HepG2 (cell line): ENCODE measurements at regions not wholly inside any gene's neighbourhood (a gene's known extent, or its start where the extent isn't known, plus 50 kb on each side); places are given as distances from the start of the nearest gene placed in this dataset.

Experiments
- ATAC-seq: fragments of 200-7000 bp; cut with Tn5 transposase; 3 replicates; pipeline ENCODE4 v1.9.1; 2020; ENCODE audit warnings: mild to moderate bottlenecking, moderate library complexity
- BruUV-seq: library from RNA; stranded (reverse); fragments of 400-500 nt; replicated peaks from 2 replicates; lab custom pipeline; 2021; lab: Mats Ljungman, UMichigan
- CTCF ChIA-PET: fragments of 300-600 bp; formaldehyde crosslinking; extraction: SDS; loops from one replicate; lab custom pipeline; 2021; ENCODE audit warnings: low total read pairs, inconsistent platforms, low intra/inter-chr PET ratio; lab: Yijun Ruan, JAX
- POLR2A ChIA-PET: fragments of 350-600 bp; sonication (Branson Sonifier 250); formaldehyde crosslinking; loops from one replicate; lab custom pipeline; 2020; ENCODE audit warnings: antibody characterized with exemption, inconsistent platforms; lab: Yijun Ruan, JAX
- DNase-seq: peaks from one replicate; pipeline ENCODE4 v3.0.0-alpha.2; 2015; ENCODE audit warnings: low spot score
- FAIRE-seq: peaks from 3 replicates; lab custom pipeline; 2011; peaks lifted over from hg19 to GRCh38; lab: Jason Lieb, UNC
- H2AFZ ChIP-seq: one replicate; pipeline ENCODE4 v1.6.1; 2011; ENCODE audit warnings: low read length, inconsistent platforms
- H3K27ac ChIP-seq: fragments of 300-600 bp; 3 replicates; pipeline ENCODE4 v1.8.0; 2011; ENCODE audit warnings: mixed run types, mild to moderate bottlenecking, mixed read lengths, low read length, inconsistent platforms; ENCODE audit not compliant: insufficient read depth; ENCODE audit errors: extremely low read length
- H3K27me3 ChIP-seq, 2 experiments: fragments of 200-600 bp in 1 of 2; 2 replicates in 1 of 2; 3 replicates in 1 of 2; pipeline versions ENCODE4 v1.6.0 to v1.8.0; 2011; ENCODE audit warnings: low read length in 2 of 2, mild to moderate bottlenecking in 2 of 2, moderate library complexity in 2 of 2, inconsistent platforms in 1 of 2; ENCODE audit not compliant: insufficient read depth in 2 of 2, control insufficient read depth in 1 of 2
- H3K36me3 ChIP-seq, 2 experiments: fragments of 200-600 bp in 1 of 2; replicated peaks in 1 of 2; 2 replicates in 1 of 2; 3 replicates in 1 of 2; pipeline versions ENCODE4 v1.5.1 to v1.8.0; 2011; ENCODE audit warnings: low read length in 2 of 2, inconsistent platforms in 1 of 2; ENCODE audit not compliant: insufficient read depth in 2 of 2, control insufficient read depth in 1 of 2
- H3K4me1 ChIP-seq: 2 replicates; pipeline ENCODE4 v1.5.1; 2012; ENCODE audit warnings: low read length, inconsistent platforms; ENCODE audit not compliant: insufficient read depth
- H3K4me2 ChIP-seq: 2 replicates; pipeline ENCODE4 v1.6.0; 2011; ENCODE audit warnings: low read depth, low read length, inconsistent platforms
- H3K4me3 ChIP-seq, 3 experiments: fragments of 200-600 bp in 1 of 3; sonication (generic), shearing (Covaris generic) in 1 of 3; replicated peaks in 1 of 3; 2 replicates each; pipeline ENCODE4 v1.5.1; 2011 to 2016; ENCODE audit warnings: low read length in 3 of 3, inconsistent platforms in 2 of 3, low read depth in 2 of 3, mild to moderate bottlenecking in 2 of 3, control low read depth in 1 of 3, mixed read lengths in 1 of 3; ENCODE audit not compliant: insufficient read depth in 1 of 3
- H3K79me2 ChIP-seq: one replicate; pipeline ENCODE4 v1.6.1; 2011; ENCODE audit warnings: low read length, inconsistent platforms; ENCODE audit not compliant: insufficient read depth
- H3K9ac ChIP-seq: 2 replicates; pipeline ENCODE4 v1.6.0; 2011; ENCODE audit warnings: mild to moderate bottlenecking, low read depth, low read length, inconsistent platforms; ENCODE audit not compliant: insufficient read depth
- H3K9me3 ChIP-seq: 2 replicates; pipeline ENCODE4 v1.5.1; 2012; ENCODE audit warnings: mild to moderate bottlenecking, low read length
- H4K20me1 ChIP-seq: 2 replicates; pipeline ENCODE4 v1.6.0; 2011; ENCODE audit warnings: inconsistent platforms, mild to moderate bottlenecking, low read length, moderate library complexity; ENCODE audit not compliant: insufficient read depth
- IRX3 ChIP-seq: sonication (generic); formaldehyde crosslinking; IDR thresholded peaks from 2 replicates; pipeline ENCODE4 v1.8.1; 2023; ENCODE audit warnings: mild to moderate bottlenecking, low read depth, missing genetic modification reagents, borderline replicate concordance
- MATR3 ChIP-seq: sonication (generic); formaldehyde crosslinking; IDR thresholded peaks from 2 replicates; pipeline ENCODE4 v1.4.0; 2020; ENCODE audit warnings: missing genetic modification reagents
- NR2F2 ChIP-seq: IDR thresholded peaks from 2 replicates; pipeline ENCODE4 v1.6.1; 2012; ENCODE audit warnings: low read depth, inconsistent platforms, borderline replicate concordance
- ONECUT2 ChIP-seq: sonication (generic); formaldehyde crosslinking; IDR thresholded peaks from 2 replicates; pipeline ENCODE4 v1.4.0; 2020; ENCODE audit warnings: missing genetic modification reagents
- SUZ12 ChIP-seq: fragments of 150-350 bp; IDR thresholded peaks from 2 replicates; pipeline ENCODE4 v1.6.1; 2014; ENCODE audit warnings: low read depth, low read length
- ZBTB21 ChIP-seq: sonication (generic); formaldehyde crosslinking; IDR thresholded peaks from 2 replicates; pipeline ENCODE4 v1.4.0; 2020; ENCODE audit warnings: missing genetic modification reagents
- ZNF282 ChIP-seq: fragments of 450-650 bp; IDR thresholded peaks from 2 replicates; pipeline ENCODE4 v1.6.1; 2018; ENCODE audit not compliant: partially characterized antibody
- ZSCAN31 ChIP-seq: sonication (generic); formaldehyde crosslinking; IDR thresholded peaks from 2 replicates; pipeline ENCODE4 v1.5.0; 2020; ENCODE audit warnings: low read depth, mild to moderate bottlenecking, missing genetic modification reagents
- WGBS: methylation state at CpG from one replicate; pipeline ENCODE4 v1.1.6; 2017; ENCODE audit warnings: low lambda C conversion rate; 5-methylcytosine and 5-hydroxymethylcytosine counted together
- in situ Hi-C: cut with HindIII; loops from 2 replicates; pipeline ENCODE4 v1.10.0; 2017; ENCODE audit warnings: low pct_unique_long_range_greater_than_20kb; ENCODE audit not compliant: extremely low pct_ligation_motif_present
- intact Hi-C: fragments of 100-400 bp; cut with micrococcal nuclease; formaldehyde crosslinking; loops from one replicate; pipeline ENCODE4 v1.10.0; 2022; ENCODE audit not compliant: unreplicated experiment
- TF ChIP-seq, protein P1 (sequence below): sonication (generic); formaldehyde crosslinking; IDR thresholded peaks from 2 replicates; pipeline ENCODE4 v1.5.0; 2020; ENCODE audit warnings: mild to moderate bottlenecking, missing genetic modification reagents
- TF ChIP-seq, protein P2 (sequence below): sonication (generic); formaldehyde crosslinking; conservative IDR thresholded peaks from 2 replicates; pipeline ENCODE4 v1.8.0; 2022; ENCODE audit warnings: low read depth, missing genetic modification reagents
- TF ChIP-seq, protein P3 (sequence below): sonication (generic); formaldehyde crosslinking; conservative IDR thresholded peaks from 2 replicates; pipeline ENCODE4 v1.8.0; 2022; ENCODE audit warnings: missing genetic modification reagents
- TF ChIP-seq, protein P4 (sequence below): sonication (generic); formaldehyde crosslinking; IDR thresholded peaks from 2 replicates; pipeline ENCODE4 v1.8.0; 2022; ENCODE audit warnings: mild to moderate bottlenecking, missing genetic modification reagents, moderate library complexity

DNA sequence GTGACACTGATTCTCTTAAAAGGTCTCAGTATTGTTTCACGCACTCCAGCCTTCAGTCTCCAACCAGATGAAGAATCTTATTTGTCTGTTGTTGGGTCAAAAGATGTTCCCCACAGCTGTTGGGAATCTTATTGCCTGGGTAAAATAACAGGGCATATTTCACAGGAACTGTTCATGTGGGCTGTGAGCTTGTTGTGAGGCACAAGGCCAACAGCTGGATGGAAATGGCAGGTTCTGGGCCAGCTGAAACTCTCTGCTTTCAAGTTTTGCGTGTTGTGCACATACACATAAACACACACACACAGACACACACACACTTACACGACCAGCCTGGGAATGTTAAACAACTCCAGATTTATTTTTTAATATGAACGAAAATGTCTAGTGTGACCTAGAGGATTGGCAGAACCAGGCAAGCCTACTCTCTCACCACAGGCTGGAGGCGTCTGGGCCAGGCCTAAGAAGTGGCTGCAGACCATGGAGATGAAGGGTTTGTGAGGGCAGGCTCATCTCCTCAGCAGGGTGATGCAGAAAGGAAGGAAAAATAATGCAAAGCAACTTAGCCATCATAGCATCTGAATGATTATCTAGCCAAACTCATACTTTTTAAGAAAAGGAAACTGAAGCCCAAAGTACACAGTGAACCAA is 357.0 kb downstream of the TTLL7 start (continued):
- TF ChIP-seq, protein P1, sequence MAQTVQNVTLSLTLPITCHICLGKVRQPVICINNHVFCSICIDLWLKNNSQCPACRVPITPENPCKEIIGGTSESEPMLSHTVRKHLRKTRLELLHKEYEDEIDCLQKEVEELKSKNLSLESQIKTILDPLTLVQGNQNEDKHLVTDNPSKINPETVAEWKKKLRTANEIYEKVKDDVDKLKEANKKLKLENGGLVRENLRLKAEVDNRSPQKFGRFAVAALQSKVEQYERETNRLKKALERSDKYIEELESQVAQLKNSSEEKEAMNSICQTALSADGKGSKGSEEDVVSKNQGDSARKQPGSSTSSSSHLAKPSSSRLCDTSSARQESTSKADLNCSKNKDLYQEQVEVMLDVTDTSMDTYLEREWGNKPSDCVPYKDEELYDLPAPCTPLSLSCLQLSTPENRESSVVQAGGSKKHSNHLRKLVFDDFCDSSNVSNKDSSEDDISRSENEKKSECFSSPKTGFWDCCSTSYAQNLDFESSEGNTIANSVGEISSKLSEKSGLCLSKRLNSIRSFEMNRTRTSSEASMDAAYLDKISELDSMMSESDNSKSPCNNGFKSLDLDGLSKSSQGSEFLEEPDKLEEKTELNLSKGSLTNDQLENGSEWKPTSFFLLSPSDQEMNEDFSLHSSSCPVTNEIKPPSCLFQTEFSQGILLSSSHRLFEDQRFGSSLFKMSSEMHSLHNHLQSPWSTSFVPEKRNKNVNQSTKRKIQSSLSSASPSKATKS (CRISPR knock-in tag) = no peak
- TF ChIP-seq NR2F2 (no peak), IRX3 (CRISPR knock-in tag) (no peak)

DNA sequence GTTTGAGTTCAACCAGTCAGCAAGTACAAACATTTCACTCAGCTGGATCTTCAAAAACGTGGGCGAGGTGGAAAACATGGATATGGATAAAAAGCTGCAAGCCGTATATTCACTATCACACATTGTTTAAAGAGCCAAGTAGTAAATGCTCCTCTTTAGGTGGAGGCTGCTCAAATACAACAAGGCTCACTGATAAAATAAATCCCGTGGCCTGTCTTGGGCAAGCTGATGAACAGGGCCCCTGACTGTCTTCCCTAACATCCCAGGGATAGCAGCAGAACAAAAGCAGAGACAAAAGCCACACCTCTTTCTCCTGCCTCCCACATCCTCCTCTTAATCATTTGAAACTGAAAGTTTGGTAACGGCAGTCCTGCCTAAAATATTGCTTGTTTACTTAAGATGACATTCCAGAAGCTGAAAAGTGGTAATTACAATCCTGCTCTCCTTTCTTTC is 357.7 kb downstream of the TTLL7 start:
- no TSS peak for BruUV-seq
- Histone ChIP-seq H3K9me3 (peaks cover 70% of the 10 kb centered on the region), H3K27ac (no peak overlapping the region), H3K79me2 (no peaks in the 10 kb centered on the region), H4K20me1 (no peaks in the 10 kb centered on the region), H3K27me3 (no peaks in the 10 kb centered on the region), H3K4me3 (no peak overlapping the region), H2AFZ (no peak overlapping the region), H3K4me2 (no peak overlapping the region), H3K9ac (no peak overlapping the region), H3K4me1 (no peaks in the 10 kb centered on the region), H3K36me3 (no peaks in the 10 kb centered on the region)
- TF ChIP-seq ZBTB21 = no peak
- no peak for TF ChIP-seq ZSCAN31 (CRISPR knock-in tag)
- no peak for TF ChIP-seq ONECUT2 (CRISPR knock-in tag)
- TF ChIP-seq, protein P2, sequence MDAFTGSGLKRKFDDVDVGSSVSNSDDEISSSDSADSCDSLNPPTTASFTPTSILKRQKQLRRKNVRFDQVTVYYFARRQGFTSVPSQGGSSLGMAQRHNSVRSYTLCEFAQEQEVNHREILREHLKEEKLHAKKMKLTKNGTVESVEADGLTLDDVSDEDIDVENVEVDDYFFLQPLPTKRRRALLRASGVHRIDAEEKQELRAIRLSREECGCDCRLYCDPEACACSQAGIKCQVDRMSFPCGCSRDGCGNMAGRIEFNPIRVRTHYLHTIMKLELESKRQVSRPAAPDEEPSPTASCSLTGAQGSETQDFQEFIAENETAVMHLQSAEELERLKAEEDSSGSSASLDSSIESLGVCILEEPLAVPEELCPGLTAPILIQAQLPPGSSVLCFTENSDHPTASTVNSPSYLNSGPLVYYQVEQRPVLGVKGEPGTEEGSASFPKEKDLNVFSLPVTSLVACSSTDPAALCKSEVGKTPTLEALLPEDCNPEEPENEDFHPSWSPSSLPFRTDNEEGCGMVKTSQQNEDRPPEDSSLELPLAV (CRISPR knock-in tag) = no peak
- TF ChIP-seq, protein P3, sequence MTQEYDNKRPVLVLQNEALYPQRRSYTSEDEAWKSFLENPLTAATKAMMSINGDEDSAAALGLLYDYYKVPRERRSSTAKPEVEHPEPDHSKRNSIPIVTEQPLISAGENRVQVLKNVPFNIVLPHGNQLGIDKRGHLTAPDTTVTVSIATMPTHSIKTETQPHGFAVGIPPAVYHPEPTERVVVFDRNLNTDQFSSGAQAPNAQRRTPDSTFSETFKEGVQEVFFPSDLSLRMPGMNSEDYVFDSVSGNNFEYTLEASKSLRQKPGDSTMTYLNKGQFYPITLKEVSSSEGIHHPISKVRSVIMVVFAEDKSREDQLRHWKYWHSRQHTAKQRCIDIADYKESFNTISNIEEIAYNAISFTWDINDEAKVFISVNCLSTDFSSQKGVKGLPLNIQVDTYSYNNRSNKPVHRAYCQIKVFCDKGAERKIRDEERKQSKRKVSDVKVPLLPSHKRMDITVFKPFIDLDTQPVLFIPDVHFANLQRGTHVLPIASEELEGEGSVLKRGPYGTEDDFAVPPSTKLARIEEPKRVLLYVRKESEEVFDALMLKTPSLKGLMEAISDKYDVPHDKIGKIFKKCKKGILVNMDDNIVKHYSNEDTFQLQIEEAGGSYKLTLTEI (CRISPR knock-in tag) = no peak
- TF ChIP-seq, protein P4, sequence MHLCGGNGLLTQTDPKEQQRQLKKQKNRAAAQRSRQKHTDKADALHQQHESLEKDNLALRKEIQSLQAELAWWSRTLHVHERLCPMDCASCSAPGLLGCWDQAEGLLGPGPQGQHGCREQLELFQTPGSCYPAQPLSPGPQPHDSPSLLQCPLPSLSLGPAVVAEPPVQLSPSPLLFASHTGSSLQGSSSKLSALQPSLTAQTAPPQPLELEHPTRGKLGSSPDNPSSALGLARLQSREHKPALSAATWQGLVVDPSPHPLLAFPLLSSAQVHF = no peak
- no peak for TF ChIP-seq ZNF282
- no peak for TF ChIP-seq SUZ12
- no peak for TF ChIP-seq MATR3 (CRISPR knock-in tag)
- no peak for DNase-seq
- in situ Hi-C loops (no loop called here), intact Hi-C loops (no loop called here)
- 10% methylated on average over 5 of the region's 5 CpGs for WGBS
- FAIRE-seq = no peak
- CTCF ChIA-PET = no interaction called here
- ATAC-seq = no peak
- POLR2A ChIA-PET = no interaction called here
